Gastroesophageal sphincter (tissue), 4 donors: ENCODE measurements at regions not wholly inside any gene's neighbourhood (a gene's known extent, or its start where the extent isn't known, plus 50 kb on each side); places are given as distances from the start of the nearest gene placed in this dataset.

ENCODE experiments used
- ATAC-seq: fragments of 150-250 bp; one replicate; pipeline ENCODE4 v1.9.1; 2016; ENCODE audit warnings: mild to moderate bottlenecking, moderate library complexity
- H3K27ac ChIP-seq, 4 donors: fragments of 200-600 bp; sonication (generic) in 3 of 4; 1 replicate in 3 of 4; 2 replicates in 1 of 4; pipeline ENCODE4 v1.5.1; 2016 to 2019
- H3K27me3 ChIP-seq: fragments of 200-600 bp; sonication (generic); one replicate; pipeline ENCODE4 v1.5.1; 2019
- H3K36me3 ChIP-seq, 2 donors: fragments of 200-600 bp; sonication (generic); one replicate each; pipeline ENCODE4 v1.5.1; 2019; ENCODE audit warnings: control low read depth in 1 of 2
- H3K4me1 ChIP-seq, 3 donors: fragments of 200-600 bp; sonication (generic); 1 replicate in 2 of 3; 2 replicates in 1 of 3; pipeline ENCODE4 v1.5.1; 2016 to 2019; ENCODE audit warnings: control low read depth in 2 of 3
- H3K4me3 ChIP-seq, 2 donors: fragments of 200-600 bp; sonication (generic); one replicate each; pipeline ENCODE4 v1.5.1; 2019; ENCODE audit warnings: mild to moderate bottlenecking in 1 of 2, moderate library complexity in 1 of 2
- H3K9me3 ChIP-seq, 3 donors: fragments of 200-600 bp; sonication (generic); one replicate each; pipeline ENCODE4 v1.5.1; 2017 to 2019; ENCODE audit warnings: control low read depth in 2 of 3
- CTCF ChIP-seq, 4 experiments: fragments of 200-600 bp in 2 of 4; fragments of 450-650 bp in 2 of 4; sonication (generic) in 1 of 4; IDR thresholded peaks; one replicate each; pipeline ENCODE4 v1.5.1; 2017 to 2019; ENCODE audit warnings: antibody characterized with exemption in 4 of 4, mild to moderate bottlenecking in 2 of 4, moderate library complexity in 2 of 4
- EP300 ChIP-seq: sonication (generic); formaldehyde crosslinking; IDR thresholded peaks from one replicate; pipeline ENCODE4 v1.6.1; 2017; ENCODE audit warnings: antibody characterized with exemption, mild to moderate bottlenecking
- POLR2A ChIP-seq, 2 donors: fragments of 450-650 bp; IDR thresholded peaks; one replicate each; pipeline ENCODE4 v1.6.1; 2017; ENCODE audit warnings: antibody characterized with exemption in 2 of 2, mild to moderate bottlenecking in 2 of 2, moderate library complexity in 1 of 2
- POLR2AphosphoS5 ChIP-seq: sonication (generic); formaldehyde crosslinking; IDR thresholded peaks from one replicate; pipeline ENCODE4 v1.6.1; 2017; ENCODE audit warnings: antibody characterized with exemption
- WGBS, 2 donors: methylation state at CpG; one replicate each; pipeline ENCODE4 v1.1.5; 2018; ENCODE audit warnings: low coverage in 1 of 2; 5-methylcytosine and 5-hydroxymethylcytosine counted together

- WGBS, 2 donors: 33 to 90% methylated on average over 2 to 3 of the region's 3 CpGs
- H3K27ac ChIP-seq: no peak overlapping the region
- H3K4me1 ChIP-seq: no peaks in the 10 kb centered on the region
- ATAC-seq: no peak
- no peaks in the 10 kb centered on the region for H3K36me3 ChIP-seq
- TF ChIP-seq POLR2AphosphoS5: no peak
- no peaks in the 10 kb centered on the region for H3K9me3 ChIP-seq
- no peaks in the 10 kb centered on the region for H3K27me3 ChIP-seq
- no peak overlapping the region for H3K4me3 ChIP-seq
Measured at GRCh38 chr9:78918976-78919375, 622.1 kb downstream of the PSAT1 start.

DNA sequence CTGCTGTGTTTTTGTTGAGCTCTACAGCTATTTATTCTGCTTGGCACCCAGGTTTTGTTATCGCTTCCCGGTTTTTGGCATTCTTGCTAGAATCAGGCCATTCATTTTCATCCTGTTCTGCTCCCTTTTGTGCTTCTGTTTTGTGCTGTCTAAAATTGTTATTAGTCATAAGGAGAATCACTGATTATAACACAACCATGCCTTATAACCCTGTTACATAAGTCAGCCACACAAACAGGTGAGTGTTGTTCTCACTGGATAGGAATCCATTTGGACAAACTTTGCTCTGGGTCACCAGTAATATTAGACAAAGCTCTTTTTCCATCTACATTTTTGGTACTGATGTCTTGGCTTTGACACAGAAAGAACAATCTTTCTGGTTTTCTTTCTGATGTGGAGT is 622.8 kb downstream of the PSAT1 start:
- ATAC-seq: no peak
- Histone ChIP-seq H3K4me1 (no peaks in the 10 kb centered on the region), H3K9me3 (no peaks in the 10 kb centered on the region), H3K27ac (no peak overlapping the region), H3K36me3 (no peaks in the 10 kb centered on the region), H3K4me3 (no peak overlapping the region), H3K27me3 (no peaks in the 10 kb centered on the region)
- TF ChIP-seq POLR2AphosphoS5 (no peak), EP300 (no peak), CTCF (IDR thresholded peaks at IDR 0.05) (no peak), POLR2A (IDR thresholded peaks at IDR 0.05) (no peak)
- 77 to 94% methylated on average over 2 of the region's 2 CpGs for WGBS, 2 donors

DNA sequence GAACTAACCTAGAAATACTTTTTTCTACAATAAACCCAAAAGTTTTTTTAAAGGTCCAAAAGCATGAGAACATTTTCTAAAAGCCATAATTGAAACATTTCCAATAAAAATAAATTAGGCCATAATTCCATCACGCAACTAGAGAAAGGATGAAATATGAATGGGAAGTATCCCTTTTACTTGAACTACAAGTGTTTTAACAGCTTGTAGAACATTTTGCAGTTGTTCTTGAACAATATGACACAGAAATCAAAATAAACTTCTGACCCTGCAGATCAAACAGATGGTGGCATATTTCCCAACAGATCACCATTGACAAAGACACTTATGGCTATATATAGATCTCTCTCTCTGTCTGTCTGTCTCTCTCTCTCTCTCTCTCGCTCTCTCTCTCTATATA is 624.4 kb downstream of the PSAT1 start:
- ATAC-seq: no peak
- WGBS, 2 donors: 70 to 72% methylated on average over 1 to 2 of the region's 2 CpGs

DNA sequence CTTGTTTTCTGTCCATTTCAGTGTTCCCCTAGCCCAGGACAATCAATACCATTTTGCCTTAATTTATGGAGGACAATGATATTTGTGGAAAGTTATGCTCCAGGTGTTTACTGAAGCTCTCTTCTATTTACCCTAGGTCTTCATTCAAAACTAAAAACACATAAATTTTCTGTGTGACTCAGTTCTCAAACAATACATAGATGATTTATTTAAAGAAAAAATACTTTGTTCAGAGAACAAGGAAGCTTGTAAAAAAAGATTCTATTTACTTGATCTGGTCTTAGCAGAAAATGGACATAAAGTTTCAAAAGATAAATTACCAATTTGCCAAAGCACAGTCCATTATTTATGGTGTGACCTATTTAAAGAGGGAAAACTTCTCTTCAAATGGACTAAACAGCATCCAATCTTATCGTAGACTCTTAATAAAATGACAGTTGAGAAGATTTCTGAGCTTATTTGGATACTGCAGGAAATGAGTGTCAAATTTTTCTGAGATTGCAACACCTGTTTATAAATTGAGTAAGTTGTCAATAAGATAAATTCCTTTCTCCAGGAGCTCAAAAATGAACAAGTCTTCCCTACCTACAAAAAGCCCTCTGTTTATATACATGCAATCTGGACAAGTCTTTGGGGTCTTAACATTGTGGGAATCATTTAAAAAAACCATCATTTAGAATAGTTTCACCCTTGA is 627.2 kb downstream of the PSAT1 start:
- 67 to 79% methylated on average over 1 of the region's 1 CpG for WGBS, 2 donors

More for the DNA sequence above, 624.4 kb downstream of the PSAT1 start:
- H3K4me1 ChIP-seq: no peaks in the 10 kb centered on the region
- H3K27me3 ChIP-seq: no peaks in the 10 kb centered on the region
- H3K4me3 ChIP-seq: no peak overlapping the region
- H3K9me3 ChIP-seq: no peaks in the 10 kb centered on the region
- no peaks in the 10 kb centered on the region for H3K36me3 ChIP-seq
- TF ChIP-seq POLR2AphosphoS5 (no peak), EP300 (no peak)
- H3K27ac ChIP-seq: no peak overlapping the region

DNA sequence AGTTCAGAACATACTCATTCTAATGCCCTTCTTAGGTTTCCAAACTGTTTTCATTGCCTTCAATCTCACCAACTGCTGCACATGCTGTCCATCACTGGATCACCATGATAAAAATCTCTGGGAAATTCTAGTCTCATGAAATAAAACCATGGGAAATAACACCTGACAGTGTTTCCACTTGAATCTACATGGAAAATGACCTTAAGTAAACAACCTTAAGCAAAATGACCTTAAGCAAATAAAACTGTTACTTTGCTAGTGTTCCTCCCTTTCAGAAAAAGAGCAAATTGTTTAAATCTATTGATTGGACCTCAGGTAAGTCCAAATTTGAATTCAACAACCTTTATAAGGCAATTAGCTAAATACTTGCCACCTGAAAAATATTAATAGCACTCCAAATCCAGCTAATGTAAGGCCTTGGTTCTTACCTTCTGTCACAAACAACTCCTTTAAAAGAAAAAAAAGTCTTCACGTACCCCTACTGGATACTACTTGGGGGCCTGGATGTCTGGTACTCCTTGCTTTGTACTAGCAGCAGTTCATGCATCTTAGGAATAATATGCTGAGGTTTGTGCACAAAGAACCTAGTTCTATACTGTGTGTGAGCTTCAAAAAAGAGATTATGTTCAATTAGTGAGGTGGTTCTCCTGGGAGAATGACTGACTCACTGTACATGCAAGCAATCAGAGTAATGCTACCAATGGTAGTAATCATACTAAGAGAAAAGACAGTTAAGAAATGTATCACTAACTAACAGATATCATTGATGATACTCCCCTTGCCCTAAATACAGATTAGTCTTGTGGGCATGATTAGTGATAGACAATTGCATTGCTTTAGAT is 630.4 kb downstream of the PSAT1 start:
- TF ChIP-seq POLR2A (IDR thresholded peaks at IDR 0.05): no peak
- H3K27me3 ChIP-seq: no peaks in the 10 kb centered on the region
- WGBS, 2 donors: 86 to 100% methylated on average over 1 of the region's 1 CpG
- H3K27ac ChIP-seq: no peak overlapping the region
- ATAC-seq: no peak
- H3K4me3 ChIP-seq: no peak overlapping the region
- H3K9me3 ChIP-seq: no peaks in the 10 kb centered on the region
- H3K4me1 ChIP-seq: no peaks in the 10 kb centered on the region
- no peaks in the 10 kb centered on the region for H3K36me3 ChIP-seq

More for the DNA sequence above, 627.2 kb downstream of the PSAT1 start:
- Histone ChIP-seq H3K4me1 (no peaks in the 10 kb centered on the region), H3K4me3 (no peak overlapping the region), H3K36me3 (no peaks in the 10 kb centered on the region), H3K27ac (no peak overlapping the region), H3K9me3 (no peaks in the 10 kb centered on the region), H3K27me3 (no peaks in the 10 kb centered on the region)
- TF ChIP-seq CTCF (IDR thresholded peaks at IDR 0.05) (no peak), POLR2A (IDR thresholded peaks at IDR 0.05) (no peak), POLR2AphosphoS5 (no peak), EP300 (no peak)
- ATAC-seq: no peak

DNA sequence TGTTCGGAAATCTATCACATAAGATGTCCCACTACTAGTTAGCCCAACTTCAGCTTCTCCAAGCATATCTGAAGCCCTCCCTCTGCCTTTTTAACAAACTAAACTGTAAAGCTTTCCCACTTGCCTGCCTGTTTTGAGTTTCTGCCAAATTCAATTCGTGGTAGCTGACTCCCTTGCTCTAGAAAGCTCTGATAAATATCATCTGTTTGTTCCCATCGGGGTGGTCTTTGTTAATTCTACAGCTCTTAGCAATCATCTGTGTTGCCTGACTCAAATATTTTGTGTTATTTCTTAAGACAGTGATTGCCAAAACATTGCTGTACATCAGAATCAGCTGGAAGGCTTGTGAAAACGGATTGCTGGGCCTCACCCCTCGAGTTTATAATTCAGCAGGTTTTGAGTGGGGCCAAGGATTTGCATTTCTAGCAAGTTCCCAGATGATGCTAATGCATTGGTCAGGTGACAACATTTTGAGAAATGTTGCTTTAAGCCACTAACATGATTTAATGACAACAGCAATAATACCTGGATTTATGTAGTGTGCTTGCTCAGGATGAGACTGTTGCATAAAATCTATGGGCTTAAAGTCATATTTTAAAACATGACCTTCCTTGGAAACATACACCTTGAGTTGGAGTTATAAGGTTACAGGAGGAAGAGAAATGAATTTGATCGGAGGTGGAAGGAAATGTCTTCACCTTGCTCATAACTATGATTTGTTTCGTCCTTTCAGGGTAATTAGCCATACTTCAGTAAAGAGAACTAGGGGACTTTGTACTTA is 631.9 kb downstream of the PSAT1 start:
- WGBS, 2 donors: 44 to 93% methylated on average over 4 to 6 of the region's 7 CpGs
- Histone ChIP-seq H3K4me3 (no peak overlapping the region), H3K27ac (no peak overlapping the region), H3K36me3 (no peaks in the 10 kb centered on the region), H3K9me3 (no peaks in the 10 kb centered on the region), H3K4me1 (no peaks in the 10 kb centered on the region), H3K27me3 (no peaks in the 10 kb centered on the region)
- ATAC-seq: no peak
- TF ChIP-seq POLR2AphosphoS5 (no peak), POLR2A (IDR thresholded peaks at IDR 0.05) (no peak), CTCF (IDR thresholded peaks at IDR 0.05) (no peak), EP300 (no peak)
